PC-3 (cell line): ENCODE measurements at regions not wholly inside any gene's neighbourhood (a gene's known extent, or its start where the extent isn't known, plus 50 kb on each side); places are given as distances from the start of the nearest gene placed in this dataset.

Source experiments
- ATAC-seq: fragments of 200-7000 bp; cut with Tn5 transposase; 2 replicates; pipeline ENCODE4 v1.9.1; 2020; ENCODE audit warnings: mild to moderate bottlenecking, moderate library complexity
- BruUV-seq: library from RNA; stranded (reverse); fragments of 400-500 nt; replicated peaks from 2 replicates; lab custom pipeline; 2021; lab: Mats Ljungman, UMichigan
- CTCF ChIA-PET: fragments of 300-600 bp; sonication (Branson Sonifier 250); formaldehyde crosslinking; loops from one replicate; lab custom pipeline; 2022; ENCODE audit warnings: antibody characterized with exemption; lab: Charles Lee
- POLR2A ChIA-PET: fragments of 300-600 bp; sonication (Branson Sonifier 250); formaldehyde crosslinking; loops from one replicate; lab custom pipeline; 2022; ENCODE audit warnings: antibody characterized with exemption; ENCODE audit not compliant: unreplicated experiment; lab: Charles Lee
- DNase-seq: peaks from one replicate; pipeline ENCODE4 v3.0.0-alpha.2; 2015
- H2AFZ ChIP-seq: fragments of 300-600 bp; sonication (generic); 2 replicates; pipeline ENCODE4 v1.6.0; 2016; ENCODE audit warnings: antibody characterized with exemption, low read length
- H3F3A ChIP-seq: fragments of 300-600 bp; sonication (generic); one replicate; pipeline ENCODE4 v1.6.0; 2017; ENCODE audit warnings: antibody characterized with exemption, low read length, control low read depth, mild to moderate bottlenecking; ENCODE audit not compliant: unreplicated experiment
- H3K27ac ChIP-seq: fragments of 300-600 bp; sonication (generic); 2 replicates; pipeline ENCODE4 v1.5.1; 2016; ENCODE audit warnings: mild to moderate bottlenecking, low read length
- H3K27me3 ChIP-seq: fragments of 300-600 bp; sonication (generic); 2 replicates; pipeline ENCODE4 v1.6.1; 2016; ENCODE audit warnings: low read length, mixed read lengths
- H3K36me3 ChIP-seq: fragments of 300-600 bp; sonication (generic); 2 replicates; pipeline ENCODE4 v1.6.1; 2016; ENCODE audit warnings: low read depth, mixed run types, low read length, mixed read lengths
- H3K4me1 ChIP-seq: fragments of 300-600 bp; sonication (generic); 2 replicates; pipeline ENCODE4 v1.5.1; 2016; ENCODE audit warnings: low read length; ENCODE audit not compliant: insufficient read depth
- H3K4me2 ChIP-seq: fragments of 300-600 bp; sonication (generic); 2 replicates; pipeline ENCODE4 v1.6.0; 2016; ENCODE audit warnings: low read length
- H3K4me3 ChIP-seq: fragments of 300-600 bp; sonication (generic); 2 replicates; pipeline ENCODE4 v1.5.1; 2016; ENCODE audit warnings: mild to moderate bottlenecking, low read length, mixed read lengths
- H3K79me2 ChIP-seq: fragments of 300-600 bp; sonication (generic); 2 replicates; pipeline ENCODE4 v1.6.1; 2017; ENCODE audit warnings: low read length, mixed read lengths
- H3K9ac ChIP-seq: fragments of 300-600 bp; sonication (generic); 2 replicates; pipeline ENCODE4 v1.6.0; 2016; ENCODE audit warnings: mild to moderate bottlenecking, low read length
- H3K9me2 ChIP-seq: fragments of 300-600 bp; sonication (generic); replicated peaks from 2 replicates; pipeline ENCODE4 v1.6.1; 2016; ENCODE audit warnings: mixed run types, low read length, mixed read lengths
- H3K9me3 ChIP-seq: fragments of 300-600 bp; sonication (generic); 2 replicates; pipeline ENCODE4 v1.6.1; 2016; ENCODE audit warnings: low read length, mixed read lengths
- H4K20me1 ChIP-seq: fragments of 300-600 bp; sonication (generic); 2 replicates; pipeline ENCODE4 v1.6.1; 2016; ENCODE audit warnings: low read length, mixed read lengths
- EZH2 ChIP-seq: fragments of 300-600 bp; sonication (generic); IDR thresholded peaks from one replicate; pipeline ENCODE4 v1.6.1; 2017; ENCODE audit warnings: antibody characterized with exemption, mild to moderate bottlenecking, low read length; ENCODE audit not compliant: unreplicated experiment
- EZH2phosphoT487 ChIP-seq: fragments of 300-600 bp; sonication (generic); IDR thresholded peaks from 2 replicates; pipeline ENCODE4 v1.6.1; 2018; ENCODE audit warnings: mild to moderate bottlenecking, antibody characterized with exemption, low read length, borderline replicate concordance
- intact Hi-C: fragments of 100-400 bp; cut with micrococcal nuclease; formaldehyde crosslinking; loops from 2 replicates; pipeline ENCODE4 v1.9.0; 2023
- TF ChIP-seq, protein P1 (sequence below): fragments of 300-600 bp; sonication (generic); conservative IDR thresholded peaks from 2 replicates; pipeline ENCODE4 v1.5.1; 2017; ENCODE audit warnings: antibody characterized with exemption, low read depth, mild to moderate bottlenecking, low read length

DNA sequence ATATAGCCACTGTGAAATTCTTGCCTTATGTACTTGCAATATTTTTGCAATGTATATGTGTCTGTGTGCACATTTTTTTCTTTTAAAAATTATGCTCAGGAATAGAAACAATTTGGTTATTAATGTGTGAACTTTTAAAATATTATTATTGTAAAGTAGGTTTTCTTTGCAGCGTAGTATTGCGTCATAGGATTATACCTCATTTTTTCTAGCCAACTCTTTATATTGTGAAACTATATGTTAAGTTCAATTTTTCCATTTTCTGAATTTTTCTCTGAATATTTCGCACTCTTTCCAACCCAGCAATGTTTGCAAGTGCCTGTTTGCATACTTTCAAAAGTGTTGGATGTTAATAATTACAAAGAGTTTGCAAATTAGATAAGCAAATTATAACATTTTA is 471.6 kb upstream of the LMO3 start:
- ATAC-seq = no peak
- Histone ChIP-seq H3K9me2 (no peaks in the 10 kb centered on the region), H3K9me3 (no peaks in the 10 kb centered on the region), H3K27me3 (no peaks in the 10 kb centered on the region), H3K79me2 (no peaks in the 10 kb centered on the region), H4K20me1 (no peaks in the 10 kb centered on the region), H3K27ac (no peak overlapping the region), H3K9ac (no peak overlapping the region), H3K4me2 (no peak overlapping the region), H3F3A (no peaks in the 10 kb centered on the region), H3K4me3 (no peak overlapping the region), H3K36me3 (no peaks in the 10 kb centered on the region), H3K4me1 (peaks cover 13% of the 10 kb centered on the region), H2AFZ (no peak overlapping the region)
- intact Hi-C loops = no loop called here
- CTCF ChIA-PET = no interaction called here
- POLR2A ChIA-PET = no interaction called here
- DNase-seq = no peak
- BruUV-seq = no TSS peak
- TF ChIP-seq EZH2phosphoT487 = no peak
- TF ChIP-seq, protein P1, sequence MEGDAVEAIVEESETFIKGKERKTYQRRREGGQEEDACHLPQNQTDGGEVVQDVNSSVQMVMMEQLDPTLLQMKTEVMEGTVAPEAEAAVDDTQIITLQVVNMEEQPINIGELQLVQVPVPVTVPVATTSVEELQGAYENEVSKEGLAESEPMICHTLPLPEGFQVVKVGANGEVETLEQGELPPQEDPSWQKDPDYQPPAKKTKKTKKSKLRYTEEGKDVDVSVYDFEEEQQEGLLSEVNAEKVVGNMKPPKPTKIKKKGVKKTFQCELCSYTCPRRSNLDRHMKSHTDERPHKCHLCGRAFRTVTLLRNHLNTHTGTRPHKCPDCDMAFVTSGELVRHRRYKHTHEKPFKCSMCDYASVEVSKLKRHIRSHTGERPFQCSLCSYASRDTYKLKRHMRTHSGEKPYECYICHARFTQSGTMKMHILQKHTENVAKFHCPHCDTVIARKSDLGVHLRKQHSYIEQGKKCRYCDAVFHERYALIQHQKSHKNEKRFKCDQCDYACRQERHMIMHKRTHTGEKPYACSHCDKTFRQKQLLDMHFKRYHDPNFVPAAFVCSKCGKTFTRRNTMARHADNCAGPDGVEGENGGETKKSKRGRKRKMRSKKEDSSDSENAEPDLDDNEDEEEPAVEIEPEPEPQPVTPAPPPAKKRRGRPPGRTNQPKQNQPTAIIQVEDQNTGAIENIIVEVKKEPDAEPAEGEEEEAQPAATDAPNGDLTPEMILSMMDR = no peak
- no peak for TF ChIP-seq EZH2

DNA sequence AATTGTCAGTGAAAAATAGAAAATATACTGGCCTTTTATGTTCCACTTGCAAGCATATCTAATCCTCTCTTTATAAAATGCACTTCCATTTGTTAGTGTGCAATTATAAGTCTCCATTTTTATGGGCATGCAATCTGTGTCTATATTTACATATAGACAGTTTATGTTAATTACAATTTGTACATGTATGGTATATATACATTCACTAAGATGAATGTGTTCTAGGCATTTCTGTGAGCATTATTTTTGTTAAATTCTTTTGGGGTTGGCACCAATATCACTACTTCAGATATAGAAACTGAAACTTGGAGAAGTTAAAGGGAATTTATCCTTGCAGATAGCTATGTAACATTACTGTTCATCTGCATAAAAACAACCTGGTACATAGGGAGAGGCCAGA is 470.8 kb upstream of the LMO3 start:
- Histone ChIP-seq H3K79me2 (no peaks in the 10 kb centered on the region), H4K20me1 (no peaks in the 10 kb centered on the region), H3F3A (no peaks in the 10 kb centered on the region), H3K4me3 (no peak overlapping the region), H3K36me3 (no peaks in the 10 kb centered on the region), H2AFZ (no peak overlapping the region), H3K4me1 (peaks cover 13% of the 10 kb centered on the region), H3K9me3 (no peaks in the 10 kb centered on the region), H3K27me3 (no peaks in the 10 kb centered on the region), H3K4me2 (peak overlapping the region; percentile 63), H3K27ac (no peak overlapping the region), H3K9me2 (no peaks in the 10 kb centered on the region), H3K9ac (no peak overlapping the region)
- no peak for ATAC-seq
- intact Hi-C loops = no loop called here
- ChIA-PET CTCF (no interaction called here), POLR2A (no interaction called here)
- no TSS peak for BruUV-seq
- TF ChIP-seq EZH2phosphoT487 (no peak), EZH2 (no peak)
- TF ChIP-seq, protein P1 = no peak
- DNase-seq = no peak

DNA sequence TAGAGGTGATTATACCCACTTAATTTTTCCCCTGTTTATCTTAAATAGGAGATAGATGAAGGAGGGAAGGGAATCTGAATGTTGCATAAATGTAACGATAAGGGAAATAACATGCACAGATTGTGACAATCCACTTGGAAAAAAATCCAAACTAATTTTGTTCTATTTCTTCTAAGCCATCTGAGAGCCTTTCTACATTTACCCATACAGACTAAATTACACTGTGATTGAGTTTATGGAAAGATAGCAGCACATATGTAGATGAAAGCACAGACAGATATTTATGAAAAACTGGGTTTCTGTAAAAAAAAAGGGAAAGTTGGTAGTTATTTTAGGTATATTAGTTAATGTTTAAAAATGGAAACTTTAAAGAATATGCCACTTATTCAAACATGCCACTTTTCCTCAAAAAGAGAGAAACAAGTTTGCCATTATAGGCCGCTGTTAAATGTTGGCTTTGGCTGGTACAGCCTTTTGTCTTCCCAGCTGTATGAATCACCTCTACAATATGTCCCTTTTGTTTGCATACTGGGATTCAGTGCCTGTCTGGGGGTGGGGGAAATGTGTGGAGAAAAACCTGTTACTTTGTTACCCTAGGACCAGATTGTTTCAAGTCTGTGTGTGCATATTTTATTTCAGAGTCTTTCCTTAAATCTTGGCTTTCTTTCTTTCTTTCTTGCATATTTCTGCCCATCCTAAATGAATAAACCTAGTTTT is 470.2 kb upstream of the LMO3 start:
- H3K36me3 ChIP-seq = no peaks in the 10 kb centered on the region
- no peaks in the 10 kb centered on the region for H3K27me3 ChIP-seq
- H3K4me3 ChIP-seq = no peak overlapping the region
- H3F3A ChIP-seq = no peaks in the 10 kb centered on the region
- H2AFZ ChIP-seq = no peak overlapping the region
- H3K4me1 ChIP-seq = peaks cover 13% of the 10 kb centered on the region
- no peaks in the 10 kb centered on the region for H3K79me2 ChIP-seq
- POLR2A ChIA-PET = no interaction called here
- H3K9me2 ChIP-seq = no peaks in the 10 kb centered on the region
- no peak overlapping the region for H3K27ac ChIP-seq
- H3K9ac ChIP-seq = no peak overlapping the region
- ATAC-seq = peak; percentile 100
- no peaks in the 10 kb centered on the region for H4K20me1 ChIP-seq
- intact Hi-C loops = no loop called here
- CTCF ChIA-PET = interaction anchor here (0.5 kb wide), 1 partner anchor 666 kb away, joined by 4 read pairs; no protein-coding TSS in a partner anchor
- H3K9me3 ChIP-seq = no peaks in the 10 kb centered on the region
- TF ChIP-seq, protein P1 = no peak
- TF ChIP-seq EZH2 (no peak), EZH2phosphoT487 (no peak)
- DNase-seq = peak; percentile 69
- peak overlapping the region; percentile 63 for H3K4me2 ChIP-seq
- BruUV-seq = no TSS peak
